Thoracic aorta (tissue), 2 donors: ENCODE measurements at regions not wholly inside any gene's neighbourhood (a gene's known extent, or its start where the extent isn't known, plus 50 kb on each side); places are given as distances from the start of the nearest gene placed in this dataset.
"Not testable (repeated sequence)": the region's sequence is repeated elsewhere in the genome, so short reads cannot be mapped to it uniquely, and the experiment has no call there.

ENCODE experiments used
- ATAC-seq: fragments of 150-250 bp; one replicate; pipeline ENCODE4 v1.8.0; 2017; ENCODE audit warnings: low read depth; ENCODE audit not compliant: insufficient number of reproducible peaks, low FRiP score
- DNase-seq: peaks from one replicate; pipeline ENCODE4 v3.0.0-alpha.2; 2020; ENCODE audit warnings: low spot score
- H3K27ac ChIP-seq, 2 donors: fragments of 200-600 bp; sonication (generic); 1 replicate in 1 of 2; 2 replicates in 1 of 2; pipeline ENCODE4 v1.5.1; 2016; ENCODE audit warnings: mild to moderate bottlenecking in 2 of 2, moderate library complexity in 2 of 2
- H3K27me3 ChIP-seq: fragments of 200-600 bp; sonication (generic); replicated peaks from 2 replicates; pipeline ENCODE4 v1.6.0; 2016; ENCODE audit warnings: mild to moderate bottlenecking; ENCODE audit not compliant: insufficient read depth
- H3K36me3 ChIP-seq: fragments of 200-600 bp; sonication (generic); one replicate; pipeline ENCODE4 v1.5.1; 2016
- H3K4me1 ChIP-seq, 2 donors: fragments of 200-600 bp; sonication (generic); 1 replicate in 1 of 2; 2 replicates in 1 of 2; pipeline versions ENCODE4 v1.5.1 to v1.6.0; 2016; ENCODE audit warnings: low read depth in 2 of 2, mild to moderate bottlenecking in 1 of 2; ENCODE audit not compliant: control insufficient read depth in 1 of 2
- H3K4me3 ChIP-seq: fragments of 200-600 bp; sonication (generic); 2 replicates; pipeline ENCODE4 v1.5.1; 2016; ENCODE audit warnings: mild to moderate bottlenecking
- H3K9me3 ChIP-seq: fragments of 200-600 bp; sonication (generic); 2 replicates; pipeline ENCODE4 v1.5.1; 2016
- CTCF ChIP-seq: fragments of 200-600 bp; sonication (generic); IDR thresholded peaks from one replicate; pipeline ENCODE4 v1.5.1; 2019; ENCODE audit warnings: antibody characterized with exemption

GRCh38 chr9:82894961-82895821, 167.8 kb downstream of the RASEF start:
- no peaks in the 10 kb centered on the region for H3K36me3 ChIP-seq
- DNase-seq (no peak), ATAC-seq (no peak)
- no peak overlapping the region for H3K27ac ChIP-seq
- H3K4me1 ChIP-seq = no peaks in the 10 kb centered on the region
- TF ChIP-seq CTCF = no peak
- no peaks in the 10 kb centered on the region for H3K9me3 ChIP-seq
- H3K27me3 ChIP-seq = no peaks in the 10 kb centered on the region
- H3K4me3 ChIP-seq = no peak overlapping the region

GRCh38 chr9:82895822-82896110, 167.2 kb downstream of the RASEF start:
- no peak for TF ChIP-seq CTCF
- no peak for ATAC-seq
- DNase-seq = no peak
- Histone ChIP-seq H3K27me3 (no peaks in the 10 kb centered on the region), H3K9me3 (no peaks in the 10 kb centered on the region), H3K4me3 (no peak overlapping the region), H3K4me1 (no peaks in the 10 kb centered on the region), H3K27ac (no peak overlapping the region), H3K36me3 (no peaks in the 10 kb centered on the region)

- Histone ChIP-seq H3K4me1 (no peaks in the 10 kb centered on the region), H3K36me3 (no peaks in the 10 kb centered on the region), H3K27me3 (no peaks in the 10 kb centered on the region), H3K27ac (no peak overlapping the region), H3K9me3 (no peaks in the 10 kb centered on the region), H3K4me3 (no peak overlapping the region)
- no peak for TF ChIP-seq CTCF
- ATAC-seq = no peak
- DNase-seq = no peak
Measured at GRCh38 chr9:82903503-82903902, 159.4 kb downstream of the RASEF start.

- DNase-seq (no peak), ATAC-seq (no peak)
- no peak for TF ChIP-seq CTCF
- no peaks in the 10 kb centered on the region for H3K9me3 ChIP-seq
- H3K27me3 ChIP-seq = no peaks in the 10 kb centered on the region
- no peaks in the 10 kb centered on the region for H3K36me3 ChIP-seq
- H3K4me3 ChIP-seq = no peak overlapping the region
- no peak overlapping the region for H3K27ac ChIP-seq
- H3K4me1 ChIP-seq = no peaks in the 10 kb centered on the region
Measured at GRCh38 chr9:82911996-82912395, 150.9 kb downstream of the RASEF start.

GRCh38 chr9:82912645-82913044, 150.3 kb downstream of the RASEF start:
- ATAC-seq = no peak
- H3K27ac ChIP-seq = no peak overlapping the region
- H3K36me3 ChIP-seq = no peaks in the 10 kb centered on the region
- H3K27me3 ChIP-seq = no peaks in the 10 kb centered on the region
- no peaks in the 10 kb centered on the region for H3K9me3 ChIP-seq
- no peak for TF ChIP-seq CTCF
- no peak for DNase-seq
- no peak overlapping the region for H3K4me3 ChIP-seq
- H3K4me1 ChIP-seq = no peaks in the 10 kb centered on the region

GRCh38 chr9:82916238-82916637, 146.7 kb downstream of the RASEF start:
- H3K4me1 ChIP-seq, H3K9me3 ChIP-seq, H3K4me3 ChIP-seq, H3K27me3 ChIP-seq, DNase-seq, H3K27ac ChIP-seq, H3K36me3 ChIP-seq, ATAC-seq: not testable (repeated sequence)
